Transverse colon (tissue), 3 donors: ENCODE measurements at regions not wholly inside any gene's neighbourhood (a gene's known extent, or its start where the extent isn't known, plus 50 kb on each side); places are given as distances from the start of the nearest gene placed in this dataset.

ENCODE experiments used
- CTCF ChIP-seq, 5 experiments: fragments of 200-600 bp in 3 of 5; fragments of 450-650 bp in 2 of 5; sonication (generic) in 3 of 5; IDR thresholded peaks; 1 replicate in 2 of 5; 2 replicates in 3 of 5; pipeline ENCODE4 v1.5.1; 2016 to 2017; ENCODE audit warnings: antibody characterized with exemption in 5 of 5, inconsistent platforms in 3 of 5, mild to moderate bottlenecking in 2 of 5, moderate library complexity in 1 of 5
- EP300 ChIP-seq: sonication (generic); formaldehyde crosslinking; IDR thresholded peaks from one replicate; pipeline ENCODE4 v1.6.1; 2017; ENCODE audit warnings: antibody characterized with exemption, low read depth
- POLR2A ChIP-seq: fragments of 450-650 bp; IDR thresholded peaks from one replicate; pipeline ENCODE4 v1.6.1; 2016; ENCODE audit warnings: antibody characterized with exemption, mild to moderate bottlenecking, moderate library complexity

DNA sequence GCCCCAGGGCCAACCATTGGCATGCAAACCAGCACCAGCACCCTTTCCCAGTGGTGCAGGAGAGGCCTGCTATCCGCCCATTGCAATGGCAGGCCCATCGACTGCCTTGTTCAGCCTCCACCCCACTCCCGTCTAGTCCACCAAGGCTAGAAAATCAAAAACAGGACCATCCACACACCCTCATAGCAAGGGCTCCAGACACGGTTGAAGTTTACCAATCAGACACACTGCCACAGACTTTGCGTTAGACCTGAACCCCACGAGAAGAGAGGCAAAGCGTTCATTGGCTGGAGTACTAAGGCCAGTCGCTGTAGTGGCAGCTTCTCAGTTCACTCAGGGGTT lies 95.3 kb upstream of the TEX51 start:
- TF ChIP-seq EP300 (no peak), POLR2A (no peak), CTCF (IDR thresholded peaks at IDR 0.05) (no peak)
